Mesothelial cell of epicardium (in vitro differentiated cells): ENCODE measurements at regions not wholly inside any gene's neighbourhood (a gene's known extent, or its start where the extent isn't known, plus 50 kb on each side); places are given as distances from the start of the nearest gene placed in this dataset.
"Not testable (repeated sequence)": the region's sequence is repeated elsewhere in the genome, so short reads cannot be mapped to it uniquely, and the experiment has no call there.

Experiments used
- DNase-seq, 2 experiments: peaks; one replicate each; pipeline ENCODE4 v3.0.0; 2021; ENCODE audit warnings: low spot score in 2 of 2; ENCODE audit not compliant: unreplicated experiment in 2 of 2
- H3K27ac Mint-ChIP-seq: 2 replicates; pipeline ENCODE4 v1.8.0; 2021; ENCODE audit warnings: mixed read lengths
- H3K27me3 Mint-ChIP-seq: 2 replicates; pipeline ENCODE4 v1.8.0; 2021; ENCODE audit warnings: low read depth, mixed read lengths
- H3K36me3 Mint-ChIP-seq: 2 replicates; pipeline ENCODE4 v1.8.0; 2021; ENCODE audit warnings: mixed read lengths
- H3K4me1 Mint-ChIP-seq: 2 replicates; pipeline ENCODE4 v1.8.0; 2021; ENCODE audit warnings: mixed read lengths
- H3K4me3 Mint-ChIP-seq: 2 replicates; pipeline ENCODE4 v1.8.0; 2021; ENCODE audit warnings: mild to moderate bottlenecking, moderate library complexity, mixed read lengths
- H3K9me3 Mint-ChIP-seq: 2 replicates; pipeline ENCODE4 v1.8.0; 2021; ENCODE audit warnings: mixed read lengths
- TF ChIP-seq, protein P1 (sequence below): fragments of 200-600 bp; sonication (generic); IDR thresholded peaks from one replicate; pipeline ENCODE4 v1.5.0; 2021; ENCODE audit warnings: antibody characterized with exemption; ENCODE audit not compliant: unreplicated experiment

GRCh38 chr4:57303012-57303751 lies 193.0 kb upstream of the IGFBP7 start:
- H3K36me3 Mint-ChIP-seq, result peaks cover 7% of the 10 kb centered on the region

DNA sequence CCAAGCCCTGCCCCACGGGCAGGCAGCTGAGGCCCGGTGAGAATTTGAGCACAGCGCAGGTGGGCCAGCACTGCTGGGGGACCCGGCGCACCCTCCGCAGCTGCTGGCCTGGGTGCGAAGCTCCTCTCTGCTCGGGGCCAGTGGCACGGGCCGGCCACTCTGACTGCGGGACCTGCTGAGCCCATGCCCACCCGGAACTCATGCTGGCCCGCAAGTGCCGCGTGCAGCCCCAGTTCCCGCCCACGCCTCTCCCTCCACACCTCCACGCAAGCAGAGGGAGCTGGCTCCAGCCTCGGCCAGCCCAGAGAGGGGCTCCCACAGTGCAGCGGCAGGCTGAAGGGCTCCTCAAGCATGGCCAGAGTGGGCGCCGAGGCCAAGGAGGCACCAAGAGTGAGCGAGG lies 190.1 kb upstream of the IGFBP7 start:
- DNase-seq, H3K36me3 Mint-ChIP-seq, H3K9me3 Mint-ChIP-seq, H3K4me1 Mint-ChIP-seq, H3K27ac Mint-ChIP-seq, H3K27me3 Mint-ChIP-seq, H3K4me3 Mint-ChIP-seq: not testable (repeated sequence)

More at GRCh38 chr4:57303012-57303751, 193.0 kb upstream of the IGFBP7 start:
- H3K27ac Mint-ChIP-seq, result no peak overlapping the region
- no peak for DNase-seq
- no peak overlapping the region for H3K4me3 Mint-ChIP-seq
- TF ChIP-seq, protein P1, sequence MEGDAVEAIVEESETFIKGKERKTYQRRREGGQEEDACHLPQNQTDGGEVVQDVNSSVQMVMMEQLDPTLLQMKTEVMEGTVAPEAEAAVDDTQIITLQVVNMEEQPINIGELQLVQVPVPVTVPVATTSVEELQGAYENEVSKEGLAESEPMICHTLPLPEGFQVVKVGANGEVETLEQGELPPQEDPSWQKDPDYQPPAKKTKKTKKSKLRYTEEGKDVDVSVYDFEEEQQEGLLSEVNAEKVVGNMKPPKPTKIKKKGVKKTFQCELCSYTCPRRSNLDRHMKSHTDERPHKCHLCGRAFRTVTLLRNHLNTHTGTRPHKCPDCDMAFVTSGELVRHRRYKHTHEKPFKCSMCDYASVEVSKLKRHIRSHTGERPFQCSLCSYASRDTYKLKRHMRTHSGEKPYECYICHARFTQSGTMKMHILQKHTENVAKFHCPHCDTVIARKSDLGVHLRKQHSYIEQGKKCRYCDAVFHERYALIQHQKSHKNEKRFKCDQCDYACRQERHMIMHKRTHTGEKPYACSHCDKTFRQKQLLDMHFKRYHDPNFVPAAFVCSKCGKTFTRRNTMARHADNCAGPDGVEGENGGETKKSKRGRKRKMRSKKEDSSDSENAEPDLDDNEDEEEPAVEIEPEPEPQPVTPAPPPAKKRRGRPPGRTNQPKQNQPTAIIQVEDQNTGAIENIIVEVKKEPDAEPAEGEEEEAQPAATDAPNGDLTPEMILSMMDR, result no peak
- H3K27me3 Mint-ChIP-seq, result no peaks in the 10 kb centered on the region
- peaks cover 5% of the 10 kb centered on the region for H3K9me3 Mint-ChIP-seq
- H3K4me1 Mint-ChIP-seq, result no peaks in the 10 kb centered on the region

GRCh38 chr4:57291911-57292310 lies 181.7 kb upstream of the IGFBP7 start:
- H3K27me3 Mint-ChIP-seq, result no peaks in the 10 kb centered on the region
- peaks cover 14% of the 10 kb centered on the region for H3K4me1 Mint-ChIP-seq
- H3K27ac Mint-ChIP-seq, result no peak overlapping the region
- H3K36me3 Mint-ChIP-seq, result no peaks in the 10 kb centered on the region
- no peak for DNase-seq
- TF ChIP-seq, protein P1, result no peak
- H3K4me3 Mint-ChIP-seq, result no peak overlapping the region
- peaks cover 4% of the 10 kb centered on the region for H3K9me3 Mint-ChIP-seq

- TF ChIP-seq, protein P1, result no peak
- H3K4me1 Mint-ChIP-seq, result no peaks in the 10 kb centered on the region
- no peak for DNase-seq
- H3K27ac Mint-ChIP-seq, result no peak overlapping the region
- H3K27me3 Mint-ChIP-seq, result no peaks in the 10 kb centered on the region
- no peaks in the 10 kb centered on the region for H3K9me3 Mint-ChIP-seq
- no peak overlapping the region for H3K4me3 Mint-ChIP-seq
- H3K36me3 Mint-ChIP-seq, result no peaks in the 10 kb centered on the region
These were observed 177.8 kb upstream of the IGFBP7 start for GRCh38 chr4:57287687-57288604.

DNA sequence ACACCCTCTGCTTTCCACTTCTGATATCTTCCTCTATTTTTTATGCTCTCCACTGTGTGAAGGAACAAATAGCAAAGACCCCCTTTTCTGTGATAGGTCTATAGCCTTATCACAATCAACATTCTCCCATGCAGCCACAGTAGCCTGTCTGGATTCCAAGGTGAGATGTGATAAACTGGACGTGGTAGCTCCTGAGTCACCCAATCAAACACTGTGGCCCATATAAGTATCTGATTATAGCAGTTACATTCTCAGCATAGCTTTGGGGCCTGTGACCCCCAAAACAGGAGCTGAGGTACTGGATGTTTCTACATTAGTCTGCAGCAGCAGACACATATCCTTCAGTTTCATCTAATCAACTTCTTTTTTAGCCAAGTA lies 172.7 kb upstream of the IGFBP7 start:
- H3K36me3 Mint-ChIP-seq, result no peaks in the 10 kb centered on the region
- no peaks in the 10 kb centered on the region for H3K27me3 Mint-ChIP-seq
- no peak overlapping the region for H3K4me3 Mint-ChIP-seq
- H3K4me1 Mint-ChIP-seq, result peaks cover 12% of the 10 kb centered on the region
- TF ChIP-seq, protein P1, result no peak
- no peaks in the 10 kb centered on the region for H3K9me3 Mint-ChIP-seq
- DNase-seq, result no peak
- no peak overlapping the region for H3K27ac Mint-ChIP-seq

DNA sequence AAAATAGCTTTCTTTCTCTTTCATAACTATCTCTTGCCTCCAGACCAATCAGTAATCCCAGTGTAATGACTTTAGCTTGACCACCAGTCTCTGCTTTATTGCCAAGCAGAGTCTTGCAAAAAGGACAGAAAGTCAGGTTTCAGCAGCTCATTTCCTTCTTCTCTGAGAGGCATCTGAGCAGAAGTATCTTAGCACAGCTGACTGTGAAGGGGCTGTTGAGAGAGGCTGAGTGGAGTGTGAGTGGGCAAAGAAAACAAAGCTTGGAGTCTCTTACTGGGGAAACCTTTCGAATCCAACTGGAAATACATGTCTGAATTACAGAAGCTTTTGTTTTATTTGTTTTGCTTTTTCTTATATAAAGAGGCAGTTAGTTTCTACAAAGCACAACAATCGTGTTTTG lies 170.3 kb upstream of the IGFBP7 start:
- Mint-ChIP-seq H3K36me3 (no peaks in the 10 kb centered on the region), H3K4me1 (peaks cover 12% of the 10 kb centered on the region), H3K4me3 (no peak overlapping the region)

More for the DNA sequence above, 170.3 kb upstream of the IGFBP7 start:
- DNase-seq, result no peak
- Mint-ChIP-seq H3K9me3 (no peaks in the 10 kb centered on the region), H3K27ac (peak overlapping the region; percentile 1), H3K27me3 (no peaks in the 10 kb centered on the region)
- TF ChIP-seq, protein P1, result no peak
